Fibroblast of lung (primary cell): ENCODE measurements at regions not wholly inside any gene's neighbourhood (a gene's known extent, or its start where the extent isn't known, plus 50 kb on each side); places are given as distances from the start of the nearest gene placed in this dataset.

ENCODE experiments used
- DNase-seq, 2 donors: peaks; one replicate each; pipeline versions ENCODE4 v3.0.0 to v3.0.0-alpha.2; 2010; ENCODE audit warnings: low read depth in 2 of 2
- H2AFZ ChIP-seq: 2 replicates; pipeline ENCODE4 v1.5.1; 2012; ENCODE audit warnings: low read length, control low read depth, inconsistent platforms
- H3K27ac ChIP-seq: 2 replicates; pipeline ENCODE4 v1.5.1; 2011; ENCODE audit warnings: low read length, control low read depth; ENCODE audit not compliant: insufficient read depth
- H3K27me3 ChIP-seq: 2 replicates; pipeline ENCODE4 v1.5.1; 2011; ENCODE audit warnings: mild to moderate bottlenecking, low read length; ENCODE audit not compliant: control insufficient read depth, insufficient read depth
- H3K36me3 ChIP-seq: 2 replicates; pipeline ENCODE4 v1.5.1; 2011; ENCODE audit warnings: low read length; ENCODE audit not compliant: control insufficient read depth, insufficient read depth
- H3K4me1 ChIP-seq: 2 replicates; pipeline ENCODE4 v1.5.1; 2011; ENCODE audit warnings: low read length; ENCODE audit not compliant: control insufficient read depth, insufficient read depth; ENCODE audit errors: extremely low read depth
- H3K4me2 ChIP-seq: 2 replicates; pipeline ENCODE4 v1.5.1; 2011; ENCODE audit warnings: low read length, control low read depth; ENCODE audit not compliant: insufficient read depth; ENCODE audit errors: extremely low read depth
- H3K4me3 ChIP-seq, 4 experiments: fragments of 200-600 bp in 1 of 4; sonication (generic) in 1 of 4; replicated peaks in 1 of 4; 2 replicates each; pipeline ENCODE4 v1.5.1; 2011 to 2016; ENCODE audit warnings: low read length in 4 of 4, low read depth in 3 of 4, mild to moderate bottlenecking in 3 of 4, control low read depth in 2 of 4, inconsistent platforms in 1 of 4, mixed read lengths in 1 of 4; ENCODE audit not compliant: insufficient read depth in 1 of 4; ENCODE audit errors: control extremely low read depth in 1 of 4
- H3K79me2 ChIP-seq: 2 replicates; pipeline ENCODE4 v1.5.1; 2012; ENCODE audit warnings: mild to moderate bottlenecking, low read length, inconsistent platforms; ENCODE audit not compliant: control insufficient read depth, insufficient read depth
- H3K9ac ChIP-seq: 2 replicates; pipeline ENCODE4 v1.5.1; 2011; ENCODE audit warnings: mild to moderate bottlenecking, low read length, control low read depth; ENCODE audit not compliant: insufficient read depth
- H3K9me3 ChIP-seq: 2 replicates; pipeline ENCODE4 v1.5.1; 2012; ENCODE audit warnings: low read depth, low read length; ENCODE audit not compliant: control insufficient read depth, insufficient read depth
- H4K20me1 ChIP-seq: 2 replicates; pipeline ENCODE4 v1.5.1; 2011; ENCODE audit warnings: low read length; ENCODE audit not compliant: control insufficient read depth, insufficient read depth; ENCODE audit errors: extremely low read depth
- CTCF ChIP-seq, 2 donors: IDR thresholded peaks in 1 of 2; conservative IDR thresholded peaks in 1 of 2; 1 replicate in 1 of 2; 2 replicates in 1 of 2; pipeline ENCODE4 v1.5.1; 2011 to 2012; ENCODE audit warnings: low read length in 2 of 2, control low read depth in 1 of 2, inconsistent platforms in 1 of 2, low read depth in 1 of 2, mild to moderate bottlenecking in 1 of 2
- EZH2 ChIP-seq: IDR thresholded peaks from 2 replicates; pipeline ENCODE4 v1.5.1; 2012; ENCODE audit warnings: low read length, control low read depth, mild to moderate bottlenecking; ENCODE audit errors: missing control alignments

GRCh38 chr2:19158896-19159295, 199.5 kb downstream of the OSR1 start:
- Histone ChIP-seq H2AFZ (no peak overlapping the region), H3K4me3 (no peak overlapping the region), H3K36me3 (no peaks in the 10 kb centered on the region), H3K27me3 (no peaks in the 10 kb centered on the region), H3K9ac (no peak overlapping the region), H3K27ac (no peak overlapping the region), H4K20me1 (no peaks in the 10 kb centered on the region), H3K79me2 (no peaks in the 10 kb centered on the region), H3K9me3 (no peaks in the 10 kb centered on the region), H3K4me1 (no peaks in the 10 kb centered on the region), H3K4me2 (no peak overlapping the region)
- DNase-seq = peak in 1 of 2 donors; percentile 8
- TF ChIP-seq EZH2 (no peak), CTCF (conservative IDR thresholded peaks at IDR 0.05 in 1 of 2, IDR thresholded peaks at IDR 0.05 in 1 of 2; ENCODE audit: low read depth in 1 of 2, low read length in 2 of 2) (no peak)

GRCh38 chr2:19158211-19158610, 200.2 kb downstream of the OSR1 start:
- H3K27ac ChIP-seq = no peak overlapping the region
- H3K4me3 ChIP-seq = no peak overlapping the region
- TF ChIP-seq EZH2 = no peak
- TF ChIP-seq CTCF (conservative IDR thresholded peaks at IDR 0.05 in 1 of 2, IDR thresholded peaks at IDR 0.05 in 1 of 2; ENCODE audit: low read depth in 1 of 2, low read length in 2 of 2) = peak; percentile 13 to 15
- H4K20me1 ChIP-seq = no peaks in the 10 kb centered on the region
- peak in 1 of 2 donors; percentile 34 for DNase-seq
- H3K27me3 ChIP-seq = no peaks in the 10 kb centered on the region
- H3K9ac ChIP-seq = no peak overlapping the region
- H3K79me2 ChIP-seq = no peaks in the 10 kb centered on the region
- no peaks in the 10 kb centered on the region for H3K4me1 ChIP-seq
- no peaks in the 10 kb centered on the region for H3K9me3 ChIP-seq
- H3K36me3 ChIP-seq = no peaks in the 10 kb centered on the region
- H3K4me2 ChIP-seq = no peak overlapping the region
- no peak overlapping the region for H2AFZ ChIP-seq

- no peak for DNase-seq
- Histone ChIP-seq H4K20me1 (no peaks in the 10 kb centered on the region), H3K4me3 (no peak overlapping the region), H3K4me1 (no peaks in the 10 kb centered on the region), H3K79me2 (no peaks in the 10 kb centered on the region), H2AFZ (no peak overlapping the region), H3K27me3 (no peaks in the 10 kb centered on the region), H3K9me3 (no peaks in the 10 kb centered on the region), H3K36me3 (no peaks in the 10 kb centered on the region), H3K9ac (no peak overlapping the region), H3K27ac (no peak overlapping the region), H3K4me2 (no peak overlapping the region)
- TF ChIP-seq CTCF (conservative IDR thresholded peaks at IDR 0.05 in 1 of 2, IDR thresholded peaks at IDR 0.05 in 1 of 2; ENCODE audit: low read depth in 1 of 2, low read length in 2 of 2) (no peak), EZH2 (no peak)
These were observed 201.8 kb downstream of the OSR1 start for GRCh38 chr2:19156646-19157045.
